H9 (cell line): ENCODE measurements at regions not wholly inside any gene's neighbourhood (a gene's known extent, or its start where the extent isn't known, plus 50 kb on each side); places are given as distances from the start of the nearest gene placed in this dataset.

Source experiments
- DNase-seq: peaks from one replicate; pipeline ENCODE4 v3.0.0-alpha.2; 2017
- H2AFZ ChIP-seq: one replicate; pipeline ENCODE4 v1.6.1; 2013; ENCODE audit warnings: mild to moderate bottlenecking, low read length, control low read depth, moderate library complexity
- H2AK5ac ChIP-seq: 2 replicates; pipeline ENCODE4 v1.6.1; 2013; ENCODE audit warnings: low read length, control low read depth, mixed read lengths; ENCODE audit not compliant: insufficient read length
- H2BK120ac ChIP-seq: one replicate; pipeline ENCODE4 v1.6.1; 2013; ENCODE audit warnings: low read depth, mild to moderate bottlenecking, low read length, control low read depth, inconsistent platforms; ENCODE audit not compliant: poor library complexity, severe bottlenecking
- H2BK12ac ChIP-seq: 2 replicates; pipeline ENCODE4 v1.6.1; 2013; ENCODE audit warnings: low read length, control low read depth, mixed read lengths, low read depth; ENCODE audit not compliant: insufficient read length
- H2BK15ac ChIP-seq: 2 replicates; pipeline ENCODE4 v1.6.1; 2013; ENCODE audit warnings: low read depth, low read length, control low read depth
- H2BK20ac ChIP-seq: one replicate; pipeline ENCODE4 v1.6.1; 2013; ENCODE audit warnings: low read depth, mild to moderate bottlenecking, low read length, control low read depth, inconsistent platforms; ENCODE audit not compliant: poor library complexity, severe bottlenecking
- H2BK5ac ChIP-seq: 2 replicates; pipeline ENCODE4 v1.6.1; 2013; ENCODE audit warnings: low read length, control low read depth, mixed read lengths; ENCODE audit not compliant: insufficient read length
- H3K14ac ChIP-seq: 2 replicates; pipeline ENCODE4 v1.6.1; 2013; ENCODE audit warnings: low read length, control low read depth; ENCODE audit not compliant: insufficient read depth
- H3K18ac ChIP-seq: 2 replicates; pipeline ENCODE4 v1.6.1; 2013; ENCODE audit warnings: low read depth, mild to moderate bottlenecking, mixed read lengths, low read length, control low read depth; ENCODE audit not compliant: insufficient read length
- H3K23ac ChIP-seq: 2 replicates; pipeline ENCODE4 v1.6.1; 2013; ENCODE audit warnings: low read length, control low read depth, mixed read lengths, low read depth; ENCODE audit not compliant: insufficient read length
- H3K23me2 ChIP-seq: 2 replicates; pipeline ENCODE4 v1.6.1; 2013; ENCODE audit warnings: low read depth, mild to moderate bottlenecking, mixed read lengths, low read length, control low read depth; ENCODE audit not compliant: insufficient read length, poor library complexity, severe bottlenecking
- H3K27ac ChIP-seq: 2 replicates; pipeline ENCODE4 v1.5.1; 2013; ENCODE audit warnings: low read length, control low read depth, mixed read lengths, low read depth; ENCODE audit not compliant: insufficient read length
- H3K27me3 ChIP-seq: 2 replicates; pipeline ENCODE4 v1.6.1; 2013; ENCODE audit warnings: low read length, control low read depth, inconsistent platforms; ENCODE audit not compliant: insufficient read depth
- H3K4ac ChIP-seq: 2 replicates; pipeline ENCODE4 v1.6.1; 2013; ENCODE audit warnings: low read depth, mild to moderate bottlenecking, control low read depth, inconsistent platforms, low read length, moderate library complexity
- H3K4me1 ChIP-seq: 2 replicates; pipeline ENCODE4 v1.6.1; 2013; ENCODE audit warnings: low read length, control low read depth, inconsistent platforms; ENCODE audit not compliant: insufficient read depth
- H3K4me2 ChIP-seq: 2 replicates; pipeline ENCODE4 v1.6.1; 2013; ENCODE audit warnings: low read length, control low read depth, mixed read lengths; ENCODE audit not compliant: insufficient read length, insufficient read depth
- H3K56ac ChIP-seq: 2 replicates; pipeline ENCODE4 v1.6.1; 2013; ENCODE audit warnings: low read depth, mild to moderate bottlenecking, mixed read lengths, low read length, control low read depth; ENCODE audit not compliant: insufficient read length
- H3K79me1 ChIP-seq: 2 replicates; pipeline ENCODE4 v1.6.1; 2013; ENCODE audit warnings: low read depth, mild to moderate bottlenecking, moderate library complexity, low read length, control low read depth, inconsistent platforms; ENCODE audit not compliant: insufficient read depth, poor library complexity, severe bottlenecking
- H3K79me2 ChIP-seq: 2 replicates; pipeline ENCODE4 v1.6.1; 2013; ENCODE audit warnings: low read length, control low read depth, inconsistent platforms; ENCODE audit not compliant: insufficient read depth
- H3K9ac ChIP-seq: 2 replicates; pipeline ENCODE4 v1.6.1; 2013; ENCODE audit warnings: low read length, control low read depth, mixed read lengths; ENCODE audit not compliant: insufficient read length; ENCODE audit errors: extremely low read depth
- H3K9me3 ChIP-seq: one replicate; pipeline ENCODE4 v1.6.1; 2013; ENCODE audit warnings: low read depth, low read length, inconsistent platforms; ENCODE audit not compliant: control insufficient read depth
- H3T11ph ChIP-seq: one replicate; pipeline ENCODE4 v1.6.1; 2013; ENCODE audit warnings: mild to moderate bottlenecking, low read length, control low read depth, inconsistent platforms
- H4K20me1 ChIP-seq: one replicate; pipeline ENCODE4 v1.6.1; 2013; ENCODE audit not compliant: control insufficient read depth, insufficient read length, insufficient read depth
- H4K5ac ChIP-seq: 2 replicates; pipeline ENCODE4 v1.6.1; 2013; ENCODE audit warnings: low read depth, mild to moderate bottlenecking, mixed read lengths, low read length, control low read depth; ENCODE audit not compliant: insufficient read length
- H4K8ac ChIP-seq: replicated peaks from 2 replicates; pipeline ENCODE4 v1.6.1; 2013; ENCODE audit warnings: low read length, control low read depth, mixed read lengths, low read depth; ENCODE audit not compliant: insufficient read length
- H4K91ac ChIP-seq: 2 replicates; pipeline ENCODE4 v1.6.1; 2013; ENCODE audit warnings: low read depth, mild to moderate bottlenecking, moderate library complexity, mixed read lengths, low read length, control low read depth; ENCODE audit not compliant: insufficient read length
- H3K27ac Mint-ChIP-seq, 3 experiments: 2 replicates in 2 of 3; 3 replicates in 1 of 3; pipeline ENCODE4 v1.8.0; 2020 to 2021; ENCODE audit warnings: mixed read lengths in 3 of 3, mild to moderate bottlenecking in 1 of 3, moderate library complexity in 1 of 3
- H3K27me3 Mint-ChIP-seq: 2 replicates; pipeline ENCODE4 v1.8.0; 2021; ENCODE audit warnings: low read depth, mild to moderate bottlenecking, moderate library complexity, mixed read lengths
- H3K36me3 Mint-ChIP-seq, 3 experiments: 2 replicates in 2 of 3; 3 replicates in 1 of 3; pipeline ENCODE4 v1.8.0; 2020 to 2021; ENCODE audit warnings: low read depth in 3 of 3, mixed read lengths in 3 of 3; ENCODE audit not compliant: insufficient read depth in 1 of 3
- H3K4me1 Mint-ChIP-seq, 2 experiments: 2 replicates each; pipeline ENCODE4 v1.8.0; 2020; ENCODE audit warnings: mixed read lengths in 2 of 2
- H3K4me3 Mint-ChIP-seq, 2 experiments: 2 replicates in 1 of 2; 3 replicates in 1 of 2; pipeline ENCODE4 v1.8.0; 2020 to 2021; ENCODE audit warnings: mild to moderate bottlenecking in 2 of 2, mixed read lengths in 2 of 2, moderate library complexity in 1 of 2
- H3K9me3 Mint-ChIP-seq, 2 experiments: 2 replicates in 1 of 2; 3 replicates in 1 of 2; pipeline ENCODE4 v1.8.0; 2020; ENCODE audit warnings: mild to moderate bottlenecking in 2 of 2, mixed read lengths in 2 of 2, moderate library complexity in 1 of 2
- WGBS: extraction: QIAGEN DNeasy Blood & Tissue Kit; methylation state at CpG from one replicate; pipeline ENCODE4 v1.1.7; 2013; ENCODE audit warnings: missing lambda C conversion rate, low lambda C conversion rate, mixed read lengths; ENCODE audit not compliant: insufficient read length; ENCODE audit errors: extremely low coverage; 5-methylcytosine and 5-hydroxymethylcytosine counted together
- TF ChIP-seq, protein P1 (sequence below): fragments of 200-600 bp; sonication (generic); conservative IDR thresholded peaks from 3 replicates; pipeline ENCODE4 v1.8.0; 2021; ENCODE audit warnings: antibody characterized with exemption, mild to moderate bottlenecking

DNA sequence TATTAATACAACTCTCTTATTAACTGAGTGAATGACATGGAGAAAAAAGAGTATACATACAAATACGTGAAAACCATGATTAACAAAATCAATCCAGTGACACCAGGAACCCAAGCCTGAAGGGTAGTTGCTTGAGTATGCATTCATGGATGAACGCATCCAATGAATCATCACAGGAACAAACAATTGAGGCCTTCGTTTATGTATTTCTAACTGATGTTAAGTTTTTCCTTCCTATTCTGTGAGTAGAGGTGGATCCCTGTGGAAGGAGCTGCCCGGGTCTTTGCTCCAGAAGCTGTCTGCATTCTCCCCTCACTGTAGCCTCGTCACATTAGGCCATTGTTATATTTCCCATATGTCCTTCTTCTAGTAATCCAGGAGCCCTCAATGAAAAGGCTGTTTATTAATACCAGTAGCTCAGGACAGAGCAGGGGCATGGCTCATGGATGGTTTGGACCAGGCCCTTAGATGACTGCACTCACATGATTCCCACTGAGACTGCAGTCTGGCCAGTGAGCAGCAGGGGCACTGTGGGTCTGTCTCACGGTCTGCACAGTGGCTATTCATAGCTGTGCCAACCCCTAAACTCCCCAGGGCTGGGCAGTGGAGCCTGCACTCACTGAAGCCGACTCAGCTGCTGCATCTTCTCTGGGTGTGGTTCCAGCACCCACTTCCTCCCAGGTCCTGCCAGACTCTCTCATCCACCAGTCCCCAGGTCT, 128.1 kb upstream of the TOP3B start:
- Histone ChIP-seq H3K14ac (no peak overlapping the region), H2BK5ac (no peak overlapping the region), H2BK20ac (no peak overlapping the region), H3K27ac (no peak overlapping the region), H3K9ac (no peak overlapping the region), H3K79me2 (no peaks in the 10 kb centered on the region), H3K4me2 (no peak overlapping the region), H3K18ac (no peak overlapping the region), H2BK15ac (no peak overlapping the region), H3T11ph (no peak overlapping the region), H4K5ac (no peak overlapping the region), H2AFZ (no peak overlapping the region), H3K9me3 (no peaks in the 10 kb centered on the region), H2BK12ac (no peak overlapping the region), H3K56ac (no peak overlapping the region), H3K23ac (no peak overlapping the region), H4K20me1 (no peaks in the 10 kb centered on the region), H3K79me1 (no peaks in the 10 kb centered on the region), H3K27me3 (peaks cover 26% of the 10 kb centered on the region), H3K4ac (no peak overlapping the region), H2BK120ac (no peak overlapping the region), H4K91ac (no peak overlapping the region), H3K23me2 (no peaks in the 10 kb centered on the region), H4K8ac (no peak overlapping the region), H2AK5ac (no peak overlapping the region), H3K4me1 (no peaks in the 10 kb centered on the region)
- TF ChIP-seq, protein P1, sequence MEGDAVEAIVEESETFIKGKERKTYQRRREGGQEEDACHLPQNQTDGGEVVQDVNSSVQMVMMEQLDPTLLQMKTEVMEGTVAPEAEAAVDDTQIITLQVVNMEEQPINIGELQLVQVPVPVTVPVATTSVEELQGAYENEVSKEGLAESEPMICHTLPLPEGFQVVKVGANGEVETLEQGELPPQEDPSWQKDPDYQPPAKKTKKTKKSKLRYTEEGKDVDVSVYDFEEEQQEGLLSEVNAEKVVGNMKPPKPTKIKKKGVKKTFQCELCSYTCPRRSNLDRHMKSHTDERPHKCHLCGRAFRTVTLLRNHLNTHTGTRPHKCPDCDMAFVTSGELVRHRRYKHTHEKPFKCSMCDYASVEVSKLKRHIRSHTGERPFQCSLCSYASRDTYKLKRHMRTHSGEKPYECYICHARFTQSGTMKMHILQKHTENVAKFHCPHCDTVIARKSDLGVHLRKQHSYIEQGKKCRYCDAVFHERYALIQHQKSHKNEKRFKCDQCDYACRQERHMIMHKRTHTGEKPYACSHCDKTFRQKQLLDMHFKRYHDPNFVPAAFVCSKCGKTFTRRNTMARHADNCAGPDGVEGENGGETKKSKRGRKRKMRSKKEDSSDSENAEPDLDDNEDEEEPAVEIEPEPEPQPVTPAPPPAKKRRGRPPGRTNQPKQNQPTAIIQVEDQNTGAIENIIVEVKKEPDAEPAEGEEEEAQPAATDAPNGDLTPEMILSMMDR = peak; percentile 57
- Mint-ChIP-seq H3K27me3 (peaks cover 88% of the 10 kb centered on the region), H3K4me3 (no peak overlapping the region), H3K9me3 (no peaks in the 10 kb centered on the region), H3K36me3 (no peaks in the 10 kb centered on the region), H3K4me1 (peaks cover 9 to 17% of the 10 kb centered on the region in 2 experiments), H3K27ac (no peak overlapping the region)
- DNase-seq = peak; percentile 51
- WGBS = no CpG with 5 or more reads among the region's 7 CpGs
